Breast epithelium (tissue), 3 donors: ENCODE measurements at regions not wholly inside any gene's neighbourhood (a gene's known extent, or its start where the extent isn't known, plus 50 kb on each side); places are given as distances from the start of the nearest gene placed in this dataset.

Experiments used
- CTCF ChIP-seq, 3 donors: fragments of 450-650 bp; IDR thresholded peaks; one replicate each; pipeline ENCODE4 v1.5.1; 2016 to 2017; ENCODE audit warnings: antibody characterized with exemption in 3 of 3, mild to moderate bottlenecking in 3 of 3, moderate library complexity in 3 of 3
- POLR2A ChIP-seq: fragments of 450-650 bp; IDR thresholded peaks from one replicate; pipeline ENCODE4 v1.6.1; 2016; ENCODE audit warnings: antibody characterized with exemption, mild to moderate bottlenecking, moderate library complexity

GRCh38 chr9:108022246-108022935 lies 532.8 kb upstream of the KLF4 start:
- TF ChIP-seq CTCF (IDR thresholded peaks at IDR 0.05) (no peak), POLR2A (no peak)
